ENCODE measurements at regions not wholly inside any gene's neighbourhood (a gene's known extent, or its start where the extent isn't known, plus 50 kb on each side); places are given as distances from the start of the nearest gene placed in this dataset.
A peak's percentile ranks its signal among the peaks of the same experiment; 100 is the strongest.
"Not testable (repeated sequence)": the region's sequence is repeated elsewhere in the genome, so short reads cannot be mapped to it uniquely, and the experiment has no call there.

GRCh38 chr2:94762600-94762999 is 108.6 kb upstream of the TEKT4 start:
- TF ChIP-seq RFX5 (IDR thresholded peaks at IDR 0.05; ENCODE audit: low read length) (no peak), REST (IDR thresholded peaks at IDR 0.05; ENCODE audit: low read depth, low read length) (peak; percentile 85)
- no CpG with 5 or more reads among the region's 5 CpGs for WGBS (ENCODE audit: low lambda C conversion rate)
- Histone ChIP-seq H3K9me2 (no peaks in the 10 kb centered on the region), H2AFZ (ENCODE audit: low read depth) (no peak overlapping the region), H3K4me3 (ENCODE audit: low read depth in 2 of 2, low read length in 1 of 2) (no peak overlapping the region), H3K27me3 (ENCODE audit: insufficient read depth) (no peaks in the 10 kb centered on the region), H3K4me1 (ENCODE audit: control insufficient read depth in 1 of 2, insufficient read depth in 2 of 2, low read depth in 1 of 2, low read length in 1 of 2) (no peaks in the 10 kb centered on the region), H3K9me3 (no peaks in the 10 kb centered on the region), H3F3A (replicated peaks; ENCODE audit: insufficient read depth) (no peaks in the 10 kb centered on the region), H3K4me2 (no peak overlapping the region), H3K9ac (no peak overlapping the region), H3K36me3 (replicated peaks in 1 of 2; ENCODE audit: control insufficient read depth in 1 of 2, insufficient read depth in 2 of 2, low read length in 1 of 2) (no peaks in the 10 kb centered on the region), H3K79me2 (ENCODE audit: insufficient read depth) (no peaks in the 10 kb centered on the region), H4K20me1 (ENCODE audit: insufficient read depth) (no peaks in the 10 kb centered on the region), H3K27ac (ENCODE audit: low read depth in 2 of 2, low read length in 1 of 2) (no peak overlapping the region)
- DNase-seq, result no peak
- ChIA-PET POLR2A (no interaction called here), CTCF (no interaction called here)

GRCh38 chr2:94763318-94763717 is 107.9 kb upstream of the TEKT4 start:
- CTCF ChIA-PET, result no interaction called here
- POLR2A ChIA-PET, result no interaction called here
- Histone ChIP-seq H3K79me2 (ENCODE audit: insufficient read depth) (no peaks in the 10 kb centered on the region), H3K36me3 (replicated peaks in 1 of 2; ENCODE audit: control insufficient read depth in 1 of 2, insufficient read depth in 2 of 2, low read length in 1 of 2) (no peaks in the 10 kb centered on the region), H3K9ac (no peak overlapping the region), H3K27ac (ENCODE audit: low read depth in 2 of 2, low read length in 1 of 2) (no peak overlapping the region), H4K20me1 (ENCODE audit: insufficient read depth) (no peaks in the 10 kb centered on the region), H3K4me3 (ENCODE audit: low read depth in 2 of 2, low read length in 1 of 2) (no peak overlapping the region), H3K9me2 (no peaks in the 10 kb centered on the region), H3K4me1 (ENCODE audit: control insufficient read depth in 1 of 2, insufficient read depth in 2 of 2, low read depth in 1 of 2, low read length in 1 of 2) (no peaks in the 10 kb centered on the region), H3K4me2 (no peak overlapping the region), H3K27me3 (ENCODE audit: insufficient read depth) (no peaks in the 10 kb centered on the region), H3F3A (replicated peaks; ENCODE audit: insufficient read depth) (no peaks in the 10 kb centered on the region), H3K9me3 (no peaks in the 10 kb centered on the region), H2AFZ (ENCODE audit: low read depth) (no peak overlapping the region)
- WGBS (ENCODE audit: low lambda C conversion rate), result 4% methylated on average over 6 of the region's 6 CpGs
- DNase-seq, result no peak
- no peak for TF ChIP-seq SIN3A (IDR thresholded peaks at IDR 0.05; ENCODE audit: borderline replicate concordance, low read depth, low read length)
- TF ChIP-seq NFIC (IDR thresholded peaks at IDR 0.05; ENCODE audit: borderline replicate concordance), result no peak
- TF ChIP-seq PBX3 (IDR thresholded peaks at IDR 0.05), result no peak
- TF ChIP-seq ELF1 (IDR thresholded peaks at IDR 0.05), result no peak
- no peak for TF ChIP-seq TAF1 (IDR thresholded peaks at IDR 0.05; ENCODE audit: borderline replicate concordance, low read depth, low read length)

- CTCF ChIA-PET; H3K9ac ChIP-seq; POLR2A ChIA-PET; H3K9me3 ChIP-seq; H3K4me1 ChIP-seq (ENCODE audit: control insufficient read depth in 1 of 2, insufficient read depth in 2 of 2, low read depth in 1 of 2, low read length in 1 of 2); H3K27me3 ChIP-seq (ENCODE audit: insufficient read depth); H2AFZ ChIP-seq (ENCODE audit: low read depth); H3K4me2 ChIP-seq; H4K20me1 ChIP-seq (ENCODE audit: insufficient read depth); H3K9me2 ChIP-seq; H3K4me3 ChIP-seq (ENCODE audit: low read depth in 2 of 2, low read length in 1 of 2); H3K27ac ChIP-seq (ENCODE audit: low read depth in 2 of 2, low read length in 1 of 2); H3K79me2 ChIP-seq (ENCODE audit: insufficient read depth); H3K36me3 ChIP-seq (replicated peaks in 1 of 2; ENCODE audit: control insufficient read depth in 1 of 2, insufficient read depth in 2 of 2, low read length in 1 of 2); DNase-seq; H3F3A ChIP-seq (replicated peaks; ENCODE audit: insufficient read depth): not testable (repeated sequence)
- 20% methylated on average over 3 of the region's 3 CpGs for WGBS (ENCODE audit: low lambda C conversion rate)
Observed at GRCh38 chr2:94764331-94764730, 106.9 kb upstream of the TEKT4 start.

All from SK-N-SH (cell line).